Esophagus muscularis mucosa (tissue), 3 donors: ENCODE measurements at regions not wholly inside any gene's neighbourhood (a gene's known extent, or its start where the extent isn't known, plus 50 kb on each side); places are given as distances from the start of the nearest gene placed in this dataset.

Experiments used
- CTCF ChIP-seq, 3 experiments: fragments of 200-600 bp in 2 of 3; fragments of 450-650 bp in 1 of 3; sonication (generic) in 2 of 3; IDR thresholded peaks; one replicate each; pipeline ENCODE4 v1.5.1; 2017 to 2019; ENCODE audit warnings: antibody characterized with exemption in 3 of 3, mild to moderate bottlenecking in 2 of 3, moderate library complexity in 1 of 3
- POLR2A ChIP-seq: fragments of 450-650 bp; IDR thresholded peaks from one replicate; pipeline ENCODE4 v1.6.1; 2017; ENCODE audit warnings: antibody characterized with exemption, moderate library complexity, mild to moderate bottlenecking, low read depth

- TF ChIP-seq POLR2A (no peak), CTCF (IDR thresholded peaks at IDR 0.05) (no peak)
Observed at GRCh38 chr6:135791441-135791840, 60.1 kb upstream of the PDE7B start.
